GM19239 (cell line): ENCODE measurements at regions not wholly inside any gene's neighbourhood (a gene's known extent, or its start where the extent isn't known, plus 50 kb on each side); places are given as distances from the start of the nearest gene placed in this dataset.

Experiments used
- DNase-seq: peaks from one replicate; pipeline ENCODE4 v3.0.0; 2011; ENCODE audit warnings: low spot score; ENCODE audit not compliant: insufficient read length
- FAIRE-seq: peaks from 2 replicates; lab custom pipeline; 2011; peaks lifted over from hg19 to GRCh38; lab: Jason Lieb, UNC

DNA sequence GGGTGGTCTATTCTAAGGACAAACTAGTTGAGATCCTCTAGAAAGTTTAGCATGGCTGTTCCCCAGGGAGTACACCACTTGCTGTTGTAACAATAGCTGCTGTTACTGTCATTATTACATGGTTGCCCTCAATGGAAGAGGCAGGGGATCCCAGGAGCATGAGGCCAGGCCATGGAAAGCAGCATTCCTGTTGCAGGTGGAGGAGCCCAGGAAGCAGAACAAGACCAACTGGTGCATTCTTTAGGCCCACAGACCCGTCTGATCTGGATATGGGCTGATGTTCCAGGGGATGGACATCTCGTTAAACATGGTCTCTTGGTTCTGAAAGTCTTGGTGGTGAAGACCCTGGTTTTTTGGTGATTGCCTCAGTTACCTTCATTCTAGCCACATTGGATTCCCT is 109.2 kb upstream of the WSCD2 start:
- no peak for FAIRE-seq

DNA sequence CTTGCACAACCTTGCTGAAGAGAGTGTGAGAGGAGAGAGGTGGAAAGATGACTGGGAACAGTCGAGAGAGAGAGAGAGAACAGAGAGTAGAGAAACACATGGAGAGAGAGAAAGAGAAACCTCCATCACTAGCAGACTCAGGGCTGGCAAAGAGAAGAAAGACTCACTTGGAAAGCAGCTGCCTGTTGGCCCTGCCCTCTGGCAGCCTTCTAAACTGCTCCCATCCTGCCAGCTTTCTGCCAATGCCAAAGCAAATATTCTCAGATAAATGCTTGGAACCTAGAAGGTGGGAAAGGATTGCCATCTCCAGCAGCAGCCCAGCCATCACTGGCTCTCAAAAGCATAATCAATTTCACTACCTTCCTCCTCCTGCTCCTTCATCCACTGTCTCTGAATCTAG is 107.9 kb upstream of the WSCD2 start:
- no peak for DNase-seq
- FAIRE-seq = no peak

More for the DNA sequence above, 109.2 kb upstream of the WSCD2 start:
- DNase-seq = no peak

DNA sequence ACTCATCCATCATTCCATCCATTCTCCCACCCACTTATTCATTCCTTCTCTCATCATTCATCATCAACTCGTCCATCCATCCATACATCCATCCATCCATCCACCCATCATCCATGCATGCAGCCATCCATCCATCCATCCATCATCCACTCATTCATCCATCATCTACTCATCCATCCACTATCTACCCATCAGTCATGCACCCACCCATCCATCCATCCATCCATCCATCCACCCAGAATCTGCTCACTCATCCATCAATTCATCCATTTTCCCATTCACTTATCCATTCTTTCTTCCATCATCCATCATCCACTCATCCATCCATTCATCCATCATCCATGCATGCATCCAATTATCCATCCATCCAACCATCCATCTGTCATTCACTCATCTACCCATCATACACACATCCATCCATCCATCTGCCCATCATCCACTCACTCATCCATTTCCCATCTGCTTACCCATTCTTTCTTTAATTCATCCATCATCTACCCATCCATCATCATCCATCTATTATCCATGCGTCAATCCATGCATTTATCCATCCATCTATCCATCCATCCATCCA is 107.1 kb upstream of the WSCD2 start:
- DNase-seq = no peak
- no peak for FAIRE-seq

DNA sequence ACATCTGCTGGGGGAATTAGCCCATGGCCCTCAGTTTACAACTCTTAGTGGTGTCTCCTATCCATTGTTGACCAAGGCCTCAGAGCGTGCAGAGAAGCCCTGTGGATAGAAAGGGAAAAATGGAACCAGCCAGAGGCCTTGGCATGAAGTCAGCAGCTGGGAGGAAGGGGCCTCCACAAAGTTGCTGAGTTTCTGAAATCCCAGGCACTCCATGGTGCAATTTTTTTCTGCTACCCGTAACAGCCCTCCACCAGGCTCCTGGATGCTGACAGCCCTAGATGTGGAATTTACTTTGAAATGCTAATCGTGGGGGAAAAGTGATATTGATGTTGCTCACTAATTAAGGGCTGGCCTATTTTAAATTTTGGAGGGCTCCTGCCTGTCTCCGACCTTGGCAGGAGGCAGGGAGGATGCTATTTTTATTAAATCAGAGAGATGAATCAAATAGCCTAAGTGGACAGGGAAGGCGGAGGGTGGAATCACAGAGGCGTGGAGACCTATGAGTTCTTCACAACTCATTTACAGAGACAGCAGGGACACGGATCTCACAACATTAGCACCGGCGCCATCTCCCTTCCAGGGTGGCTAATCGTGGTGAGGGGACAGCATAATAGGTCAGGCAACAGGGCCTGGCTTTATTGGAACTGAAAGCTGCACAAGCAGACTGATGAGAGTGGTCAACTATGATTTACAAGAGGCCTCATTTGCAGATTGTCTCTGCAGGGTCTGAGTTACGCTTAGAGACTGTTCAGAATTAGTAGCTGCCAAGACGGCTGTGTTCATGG is 99.8 kb upstream of the WSCD2 start:
- no peak for DNase-seq
- no peak for FAIRE-seq

DNA sequence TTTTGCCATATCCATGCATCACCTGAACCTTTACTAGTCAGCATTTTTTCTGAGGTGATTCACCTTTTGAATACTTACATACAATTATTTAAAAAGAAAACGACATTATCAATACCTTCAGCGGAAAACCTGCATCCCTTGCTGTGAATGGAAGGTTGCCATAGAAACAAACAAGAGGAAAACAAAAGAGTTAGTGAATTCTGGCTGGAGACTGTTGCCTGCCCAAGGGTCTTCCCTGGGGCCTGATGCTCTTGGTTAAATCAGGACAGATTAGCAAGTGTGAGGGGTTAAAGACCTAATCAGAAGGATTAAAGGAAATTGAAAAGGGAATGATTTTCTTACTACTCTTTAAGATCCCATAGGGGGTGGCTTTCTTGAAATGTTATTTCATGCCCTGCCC is 96.0 kb upstream of the WSCD2 start:
- DNase-seq (no peak), FAIRE-seq (no peak)

DNA sequence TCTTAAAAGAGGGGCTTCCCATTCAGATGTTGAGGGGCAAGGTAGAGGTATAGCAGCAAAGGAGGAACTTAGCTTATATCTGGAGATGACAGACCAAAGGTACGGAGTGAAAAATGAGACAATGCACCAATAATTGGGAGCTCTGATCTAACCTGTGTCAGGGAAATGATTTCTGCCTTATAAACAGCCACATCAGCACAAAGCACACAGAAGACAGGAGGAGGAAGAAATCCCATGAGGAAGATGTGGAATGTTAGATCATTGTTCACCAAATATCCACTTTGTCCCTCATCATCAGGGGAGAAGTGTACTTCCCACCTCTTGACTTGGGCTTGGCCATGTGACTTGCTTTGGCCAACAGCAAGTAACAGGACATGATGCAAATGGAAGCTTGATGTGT is 93.7 kb upstream of the WSCD2 start:
- FAIRE-seq (no peak), DNase-seq (no peak)

DNA sequence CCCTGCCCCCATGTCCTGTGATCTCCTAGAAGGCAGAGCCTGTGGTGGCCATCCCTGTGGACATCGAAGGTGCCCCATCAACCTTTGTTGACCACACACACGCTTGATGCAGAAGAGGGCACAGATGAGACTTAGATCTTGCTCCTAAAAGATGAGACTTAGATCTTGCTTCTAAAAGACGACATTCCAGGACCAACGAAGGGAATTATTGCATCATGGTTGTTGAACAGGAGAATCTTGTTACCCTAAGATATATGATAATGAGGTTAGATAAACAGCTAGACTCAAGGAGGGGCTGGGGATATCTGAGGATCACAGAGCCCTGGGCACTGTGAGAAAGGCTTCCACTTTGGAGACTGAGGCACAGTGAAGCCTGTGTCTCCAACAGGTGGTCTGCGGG is 91.1 kb upstream of the WSCD2 start:
- no peak for FAIRE-seq
- DNase-seq = no peak

DNA sequence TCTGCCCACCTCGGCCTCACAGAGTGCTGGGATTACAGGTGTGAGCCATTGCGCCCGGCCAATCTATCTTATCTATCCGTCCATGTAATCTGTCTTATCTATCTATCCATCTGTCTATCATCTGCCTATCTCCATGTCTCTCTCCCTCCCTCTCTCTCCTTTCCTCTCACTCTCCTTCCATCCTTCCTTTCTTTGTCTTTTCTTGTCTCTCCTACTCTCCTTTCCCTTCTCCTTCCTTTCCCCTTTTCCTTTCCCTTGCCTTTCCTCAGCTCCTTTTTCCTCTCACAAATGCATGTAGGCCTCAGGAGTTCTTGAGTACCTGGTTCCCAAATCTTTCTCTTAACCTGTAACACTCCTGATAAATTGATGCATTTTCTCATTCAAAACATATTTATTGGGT is 89.3 kb upstream of the WSCD2 start:
- no peak for FAIRE-seq

DNA sequence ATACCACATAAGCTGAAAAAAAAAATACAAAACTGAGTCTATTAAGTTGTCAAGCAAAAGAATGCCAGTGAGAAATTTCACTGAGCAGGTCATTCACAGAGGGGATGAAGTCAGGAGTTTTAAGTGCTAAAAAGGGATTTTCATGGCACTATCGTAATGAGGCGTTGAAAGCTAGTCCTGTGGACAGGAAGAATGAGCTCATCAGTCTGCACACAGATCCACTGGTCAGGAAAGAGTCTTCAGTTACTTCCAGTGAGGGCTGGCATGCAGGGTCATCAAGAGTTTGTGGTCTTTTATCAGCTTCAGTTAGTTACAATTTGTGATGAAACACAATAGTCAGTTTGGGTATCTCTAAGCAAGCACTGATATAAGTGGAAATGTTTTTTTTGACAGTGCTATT is 88.1 kb upstream of the WSCD2 start:
- DNase-seq (no peak), FAIRE-seq (no peak)

More for the DNA sequence above, 89.3 kb upstream of the WSCD2 start:
- DNase-seq = no peak

DNA sequence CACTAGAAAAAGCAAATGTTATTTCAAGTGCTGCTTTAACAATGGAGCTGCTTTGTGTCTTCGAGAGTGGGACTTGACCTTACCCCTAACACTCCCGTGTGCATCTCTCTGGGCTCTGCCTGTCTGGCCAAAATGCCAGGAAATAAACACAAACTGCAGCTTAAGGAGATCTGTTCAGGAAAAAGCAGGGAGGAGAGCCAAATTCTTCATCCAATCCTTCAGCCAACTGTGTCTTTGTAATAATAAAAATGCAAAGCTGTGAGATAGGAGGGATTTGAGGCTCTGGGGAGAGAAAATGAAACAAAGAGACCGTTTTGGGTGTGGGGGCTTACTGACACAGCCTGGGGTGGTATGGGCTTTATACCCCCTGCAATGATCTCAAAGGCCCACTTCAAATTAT is 85.8 kb upstream of the WSCD2 start:
- DNase-seq (no peak), FAIRE-seq (no peak)

DNA sequence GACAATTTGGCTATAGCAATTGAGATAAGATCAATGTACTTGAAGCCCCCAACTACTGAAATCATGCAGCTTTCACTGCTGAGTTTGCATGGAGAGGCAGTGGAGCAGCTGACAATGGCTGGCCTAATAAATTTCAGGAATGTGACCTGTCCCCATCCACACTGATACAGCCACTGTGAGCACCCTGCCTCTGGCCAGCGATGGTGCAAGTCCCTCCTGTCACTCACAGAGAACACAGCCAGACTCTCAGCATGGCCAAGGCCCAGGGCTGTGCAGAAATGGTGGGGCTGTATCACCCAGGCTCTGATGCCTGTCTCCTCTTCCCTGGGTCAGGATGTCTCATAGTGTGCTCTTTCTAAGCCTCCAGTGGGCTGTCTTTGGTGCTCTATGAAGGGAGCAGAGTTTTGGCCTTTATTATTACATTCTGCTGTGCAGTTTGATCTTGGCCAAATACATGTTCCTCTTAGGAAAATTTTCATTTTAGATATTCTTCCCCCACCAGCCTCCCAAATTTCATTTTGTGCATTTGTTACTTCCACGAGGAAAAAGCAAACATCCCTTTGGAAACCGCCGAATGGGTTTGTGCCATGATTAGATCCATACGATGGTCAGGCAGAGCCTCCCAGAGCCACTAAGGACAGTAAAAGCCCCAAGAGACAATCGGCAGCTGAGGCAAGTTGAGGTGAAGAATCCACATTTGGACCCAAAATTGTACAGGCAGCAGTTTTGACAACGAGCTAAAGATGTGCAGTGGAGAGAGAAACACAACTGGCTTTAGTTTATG is 85.1 kb upstream of the WSCD2 start:
- no peak for FAIRE-seq
- DNase-seq = no peak

DNA sequence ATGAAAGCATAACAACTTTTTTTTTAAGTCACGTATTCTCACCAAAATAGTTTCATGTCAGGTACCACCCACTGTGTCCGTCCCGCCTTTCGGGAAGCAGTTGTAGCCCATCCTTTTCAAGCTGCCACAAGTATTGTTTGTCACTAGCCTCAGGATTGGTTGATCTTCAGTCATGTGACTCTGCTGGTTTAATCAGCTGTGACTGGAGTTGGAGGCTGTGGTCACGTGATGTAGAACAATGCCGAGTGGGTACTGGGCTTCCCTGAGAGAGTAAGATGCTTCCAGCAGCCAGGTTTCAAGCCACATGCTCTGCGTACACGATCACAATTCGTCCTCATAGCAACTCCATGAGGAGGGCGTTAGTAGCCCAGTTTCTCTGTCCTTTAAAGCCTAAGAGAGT is 83.0 kb upstream of the WSCD2 start:
- no peak for FAIRE-seq

DNA sequence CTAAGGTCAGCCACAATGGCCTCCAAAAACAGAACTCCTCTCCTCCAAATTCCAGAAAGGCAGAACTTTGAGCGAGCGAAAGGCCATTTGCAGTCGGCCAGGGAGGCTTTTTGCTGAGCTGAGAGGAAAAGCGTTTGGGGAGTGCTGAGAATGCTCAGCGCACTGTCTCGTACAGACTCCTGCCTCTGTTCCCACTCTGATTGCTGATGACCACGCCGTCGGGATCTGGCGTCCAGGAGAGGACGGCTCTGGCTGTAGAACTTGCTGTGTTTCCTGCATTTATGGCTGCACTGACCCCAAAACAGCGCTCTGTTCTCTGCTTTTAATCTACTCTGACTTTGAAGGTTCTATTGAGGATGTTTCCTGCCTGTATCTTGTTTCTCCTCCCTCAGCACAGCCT is 82.4 kb upstream of the WSCD2 start:
- DNase-seq (no peak), FAIRE-seq (no peak)

More for the DNA sequence above, 83.0 kb upstream of the WSCD2 start:
- DNase-seq = no peak

DNA sequence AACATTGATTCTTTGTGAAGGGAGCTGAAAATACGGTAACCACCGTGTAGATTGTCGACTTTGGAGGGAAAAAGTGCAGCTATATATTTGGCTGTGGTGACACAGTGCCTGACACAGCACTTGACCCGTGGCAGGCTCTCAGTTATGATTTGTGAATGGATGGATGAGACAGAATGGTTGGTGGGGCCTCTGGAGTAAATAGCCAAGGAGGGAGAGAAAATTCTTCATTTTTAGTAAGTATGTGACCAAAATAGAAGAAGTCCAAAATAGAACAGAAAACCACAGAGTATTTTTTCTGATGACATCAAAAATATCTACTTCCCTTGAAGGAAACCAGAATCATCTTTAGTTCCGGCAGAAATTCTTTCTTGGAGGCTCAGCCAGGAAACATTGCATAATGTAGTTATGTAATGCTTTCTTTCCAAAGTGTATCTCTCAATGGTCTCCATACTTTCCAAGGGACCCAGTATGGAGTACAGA is 82.0 kb upstream of the WSCD2 start:
- no peak for DNase-seq
- FAIRE-seq = no peak

DNA sequence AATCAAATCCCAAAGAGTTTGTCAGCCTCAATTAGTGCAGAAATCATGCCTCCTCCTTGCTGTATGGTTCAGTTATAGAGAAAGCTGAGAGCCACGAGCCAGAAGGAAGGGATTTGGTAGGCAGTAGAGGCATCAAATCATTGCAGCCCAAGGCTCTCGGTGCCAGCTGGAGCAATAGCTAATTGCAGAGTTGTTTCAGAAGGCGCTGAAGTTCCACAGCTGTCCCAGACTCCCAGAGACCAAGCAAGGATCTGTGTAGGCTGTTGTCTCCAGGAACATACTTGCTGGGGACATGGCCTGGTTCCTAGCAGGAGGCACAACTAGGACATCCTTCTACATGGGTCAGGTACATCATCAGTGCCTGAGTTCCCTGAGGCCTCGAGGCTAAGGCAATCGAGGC is 80.4 kb upstream of the WSCD2 start:
- DNase-seq (no peak), FAIRE-seq (no peak)

DNA sequence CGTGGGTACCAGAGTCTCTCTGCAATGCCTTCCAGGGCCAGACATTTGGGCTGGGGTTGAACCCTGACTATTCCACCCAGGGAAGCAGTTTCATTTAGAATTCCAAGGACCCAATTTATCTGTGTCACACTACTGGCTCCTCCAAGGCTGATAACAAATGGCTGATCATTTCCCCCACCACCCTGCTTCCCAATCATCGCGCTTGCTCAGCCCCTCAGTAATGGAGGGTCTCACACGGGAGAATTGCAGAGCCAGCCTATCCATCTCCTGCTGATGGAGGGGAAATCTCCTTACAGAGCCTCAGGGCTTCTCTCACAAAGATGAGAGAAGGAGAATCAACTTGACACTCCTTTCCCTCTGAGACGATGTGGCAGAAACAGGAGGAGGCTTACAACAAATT is 78.4 kb upstream of the WSCD2 start:
- FAIRE-seq (no peak), DNase-seq (no peak)

DNA sequence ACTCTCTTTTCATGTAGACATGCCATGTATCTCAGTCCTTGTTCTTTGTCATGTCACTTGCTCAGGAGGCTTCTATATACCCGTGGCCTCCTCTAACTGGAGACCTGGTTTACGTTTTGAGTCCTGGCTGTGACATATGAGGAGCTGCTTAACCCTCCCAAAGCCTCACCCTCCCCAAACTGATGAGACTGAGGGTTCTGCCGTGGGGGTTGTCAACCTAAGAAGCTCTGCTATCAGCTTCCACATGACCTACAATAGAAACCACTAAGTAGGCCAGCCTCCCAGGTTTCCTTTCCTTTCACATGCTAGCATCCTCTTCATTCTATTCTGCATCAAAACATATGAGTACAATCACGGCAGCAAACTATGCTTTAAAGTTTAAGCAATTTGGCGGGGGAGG is 76.8 kb upstream of the WSCD2 start:
- FAIRE-seq (no peak), DNase-seq (no peak)

DNA sequence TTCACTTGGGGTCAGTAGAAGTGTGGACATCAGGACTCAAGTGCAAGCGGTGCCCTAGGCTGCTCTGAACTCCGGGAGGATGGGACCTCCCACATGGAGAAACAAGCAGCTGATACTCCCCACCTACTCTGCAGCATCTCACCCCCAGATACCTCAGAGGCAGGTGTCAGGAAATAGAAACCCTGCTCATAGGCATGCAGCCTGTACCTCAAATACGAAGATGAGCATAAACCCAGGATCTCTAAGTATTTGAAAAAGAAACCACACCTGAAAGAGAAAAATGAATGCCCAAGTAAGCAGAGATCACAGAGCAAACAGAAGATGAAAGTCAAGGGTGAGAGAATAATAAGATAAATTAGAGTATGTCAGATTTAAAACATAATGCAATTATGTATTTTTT is 75.6 kb upstream of the WSCD2 start:
- no peak for FAIRE-seq
- DNase-seq = no peak

DNA sequence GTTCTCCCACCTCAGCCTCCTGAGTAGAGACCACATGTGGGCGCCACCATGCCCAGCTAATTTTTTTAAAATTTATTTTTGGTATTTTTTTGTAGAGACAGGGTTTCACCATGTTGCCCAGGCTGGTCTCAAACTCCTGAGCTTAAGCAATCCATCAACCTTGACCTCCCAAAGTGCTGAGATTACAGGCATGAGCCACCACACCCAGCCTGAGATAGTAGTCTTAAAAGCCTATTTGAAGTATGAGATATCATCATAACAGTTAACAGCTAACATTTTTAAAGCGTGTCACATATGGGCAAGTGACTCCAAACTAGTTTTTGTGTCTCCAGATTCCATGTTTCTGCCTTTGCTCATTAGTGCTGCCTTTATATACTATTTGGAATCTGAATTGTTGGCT is 74.6 kb upstream of the WSCD2 start:
- no peak for DNase-seq
- no peak for FAIRE-seq

DNA sequence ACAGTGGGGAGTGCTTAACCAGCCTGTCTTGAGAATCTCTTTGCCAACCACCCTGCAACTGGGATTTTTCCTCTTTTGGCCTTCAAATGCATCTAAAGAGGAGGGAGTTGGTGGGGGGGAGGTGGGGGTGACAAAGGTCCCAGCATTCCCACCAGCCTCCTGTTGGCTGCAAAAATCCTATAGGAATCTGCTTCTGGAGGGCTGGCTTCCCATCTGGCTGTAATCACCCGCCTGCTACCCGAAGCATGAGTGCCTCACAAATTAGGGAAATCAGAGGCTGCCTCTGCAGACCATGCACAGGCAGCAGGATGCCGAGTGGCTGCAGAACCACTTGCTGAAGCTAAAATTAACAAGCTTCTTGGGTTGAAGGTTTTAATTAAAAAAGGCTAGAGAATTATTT is 73.9 kb upstream of the WSCD2 start:
- FAIRE-seq = no peak
- no peak for DNase-seq

DNA sequence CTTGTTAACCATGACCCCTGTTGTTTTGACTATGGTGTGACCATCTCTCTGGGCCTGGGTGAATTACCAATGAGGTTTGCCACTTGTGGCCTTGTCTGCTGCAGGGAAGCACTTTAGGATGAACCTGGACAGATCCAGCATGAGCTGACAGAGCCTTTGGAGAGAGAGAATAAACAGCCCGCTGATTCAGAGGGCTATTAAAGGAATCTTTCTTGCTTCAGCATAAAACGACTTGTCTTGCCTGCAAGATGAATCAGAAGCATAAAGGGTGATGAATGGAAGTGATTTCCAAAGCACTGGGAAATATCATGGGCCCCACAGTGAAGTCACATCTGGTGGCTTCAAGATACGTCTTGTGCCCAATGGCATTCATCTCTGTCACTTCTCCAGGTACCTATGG is 69.0 kb upstream of the WSCD2 start:
- FAIRE-seq (no peak), DNase-seq (no peak)
